Neutrophil (primary cell): ENCODE measurements at regions not wholly inside any gene's neighbourhood (a gene's known extent, or its start where the extent isn't known, plus 50 kb on each side); places are given as distances from the start of the nearest gene placed in this dataset.

ENCODE experiments used
- H3K27ac ChIP-seq: fragments of 200-600 bp; sonication (generic); 2 replicates; pipeline ENCODE4 v1.5.1; 2016; ENCODE audit warnings: mild to moderate bottlenecking, moderate library complexity
- H3K27me3 ChIP-seq: fragments of 200-600 bp; sonication (generic); 2 replicates; pipeline ENCODE4 v1.6.0; 2016; ENCODE audit warnings: mild to moderate bottlenecking
- H3K36me3 ChIP-seq: fragments of 200-600 bp; sonication (generic); 2 replicates; pipeline ENCODE4 v1.5.1; 2017
- H3K4me1 ChIP-seq, 2 experiments: fragments of 200-600 bp in 1 of 2; sonication (generic) in 1 of 2; 1 replicate in 1 of 2; 2 replicates in 1 of 2; pipeline versions ENCODE4 v1.5.1 to v1.6.1; 2013 to 2016; ENCODE audit warnings: low read depth in 1 of 2, low read length in 1 of 2, mild to moderate bottlenecking in 1 of 2, moderate library complexity in 1 of 2; ENCODE audit not compliant: control insufficient read depth in 1 of 2, insufficient read depth in 1 of 2
- H3K4me3 ChIP-seq, 2 experiments: fragments of 200-600 bp in 1 of 2; sonication (generic) in 1 of 2; 1 replicate in 1 of 2; 2 replicates in 1 of 2; pipeline ENCODE4 v1.5.1; 2013 to 2016; ENCODE audit warnings: low read depth in 1 of 2, low read length in 1 of 2, mild to moderate bottlenecking in 1 of 2, moderate library complexity in 1 of 2
- H3K9me3 ChIP-seq: fragments of 200-600 bp; sonication (generic); 2 replicates; pipeline ENCODE4 v1.5.1; 2016
- TF ChIP-seq, protein P1 (sequence below): fragments of 200-600 bp; sonication (generic); IDR thresholded peaks from 2 replicates; pipeline ENCODE4 v1.5.1; 2016; ENCODE audit warnings: antibody characterized with exemption

DNA sequence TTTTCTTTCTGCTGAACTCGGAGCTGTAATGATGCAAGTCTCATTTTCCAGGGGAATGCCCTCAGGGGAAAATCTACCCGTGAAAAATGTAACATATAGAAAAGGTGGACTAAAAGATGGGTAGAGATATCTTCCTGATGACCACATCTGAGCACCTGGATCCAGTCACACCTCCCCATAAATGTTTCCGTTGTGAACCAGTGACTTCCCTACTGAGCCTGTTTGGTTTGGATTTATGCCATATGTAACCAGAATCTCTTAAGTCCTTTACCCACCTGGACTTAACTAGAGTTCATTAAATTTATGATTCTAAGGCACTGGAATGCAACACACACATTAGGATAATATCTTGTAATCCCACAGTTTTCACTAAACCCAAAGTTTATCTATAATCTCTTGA is 171.1 kb downstream of the ZNF330 start:
- TF ChIP-seq, protein P1, sequence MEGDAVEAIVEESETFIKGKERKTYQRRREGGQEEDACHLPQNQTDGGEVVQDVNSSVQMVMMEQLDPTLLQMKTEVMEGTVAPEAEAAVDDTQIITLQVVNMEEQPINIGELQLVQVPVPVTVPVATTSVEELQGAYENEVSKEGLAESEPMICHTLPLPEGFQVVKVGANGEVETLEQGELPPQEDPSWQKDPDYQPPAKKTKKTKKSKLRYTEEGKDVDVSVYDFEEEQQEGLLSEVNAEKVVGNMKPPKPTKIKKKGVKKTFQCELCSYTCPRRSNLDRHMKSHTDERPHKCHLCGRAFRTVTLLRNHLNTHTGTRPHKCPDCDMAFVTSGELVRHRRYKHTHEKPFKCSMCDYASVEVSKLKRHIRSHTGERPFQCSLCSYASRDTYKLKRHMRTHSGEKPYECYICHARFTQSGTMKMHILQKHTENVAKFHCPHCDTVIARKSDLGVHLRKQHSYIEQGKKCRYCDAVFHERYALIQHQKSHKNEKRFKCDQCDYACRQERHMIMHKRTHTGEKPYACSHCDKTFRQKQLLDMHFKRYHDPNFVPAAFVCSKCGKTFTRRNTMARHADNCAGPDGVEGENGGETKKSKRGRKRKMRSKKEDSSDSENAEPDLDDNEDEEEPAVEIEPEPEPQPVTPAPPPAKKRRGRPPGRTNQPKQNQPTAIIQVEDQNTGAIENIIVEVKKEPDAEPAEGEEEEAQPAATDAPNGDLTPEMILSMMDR = no peak
- H3K4me3 ChIP-seq = no peak overlapping the region
- H3K27ac ChIP-seq = no peak overlapping the region
- no peaks in the 10 kb centered on the region for H3K9me3 ChIP-seq
- no peaks in the 10 kb centered on the region for H3K36me3 ChIP-seq
- H3K27me3 ChIP-seq = no peaks in the 10 kb centered on the region
- no peaks in the 10 kb centered on the region for H3K4me1 ChIP-seq

DNA sequence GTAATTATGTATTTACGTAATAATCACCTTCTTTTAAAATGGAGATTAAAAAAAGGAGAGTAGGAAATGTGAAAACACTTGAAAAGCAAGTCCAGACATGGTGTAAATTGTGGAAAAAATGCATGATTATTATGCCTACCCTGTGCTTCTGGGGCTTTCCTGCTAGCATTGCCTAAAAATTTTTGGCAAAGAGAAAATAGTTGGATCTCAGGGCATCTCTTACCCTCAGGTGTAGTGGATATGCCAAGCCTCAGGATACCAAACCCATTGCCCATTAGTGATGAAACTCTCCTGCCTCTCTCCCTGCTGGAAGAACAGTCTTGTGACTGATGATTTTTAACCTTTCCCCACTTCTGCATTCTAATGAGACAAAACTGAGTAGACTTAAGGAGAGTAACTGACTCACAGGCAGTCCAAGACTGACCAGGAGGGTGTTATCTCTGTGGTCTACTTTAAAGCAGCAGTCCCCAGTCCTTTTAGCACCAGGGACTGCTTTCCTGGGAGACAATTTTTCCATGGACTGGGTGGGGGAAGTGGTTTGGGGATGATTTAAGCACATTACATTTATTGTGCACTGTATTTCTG is 174.6 kb downstream of the ZNF330 start:
- H3K27ac ChIP-seq = no peak overlapping the region
- H3K4me3 ChIP-seq = no peak overlapping the region
- H3K36me3 ChIP-seq = no peaks in the 10 kb centered on the region
- TF ChIP-seq, protein P1 = no peak
- H3K27me3 ChIP-seq = no peaks in the 10 kb centered on the region
- no peaks in the 10 kb centered on the region for H3K4me1 ChIP-seq
- no peaks in the 10 kb centered on the region for H3K9me3 ChIP-seq

DNA sequence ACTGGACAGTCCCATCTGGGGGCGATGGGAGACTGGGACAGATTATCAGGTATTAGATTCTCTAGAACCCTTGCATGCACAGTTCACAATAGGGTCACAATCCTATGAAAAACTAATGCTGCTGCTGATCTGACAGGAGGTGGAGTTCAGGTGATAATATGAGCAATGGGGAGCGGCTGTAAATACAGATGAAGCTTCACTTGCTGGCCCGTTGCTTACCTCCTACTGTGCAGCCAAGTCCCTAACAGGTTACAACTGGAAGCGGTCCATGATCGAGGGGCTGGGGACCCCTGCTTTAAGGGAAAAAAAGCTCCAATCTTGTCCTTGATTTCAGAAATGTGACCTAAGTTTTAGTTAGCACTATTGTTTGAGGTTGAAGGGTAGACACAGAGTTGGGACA is 175.2 kb downstream of the ZNF330 start:
- TF ChIP-seq, protein P1 = no peak
- no peak overlapping the region for H3K4me3 ChIP-seq
- no peaks in the 10 kb centered on the region for H3K27me3 ChIP-seq
- H3K36me3 ChIP-seq = no peaks in the 10 kb centered on the region
- no peak overlapping the region for H3K27ac ChIP-seq
- H3K9me3 ChIP-seq = no peaks in the 10 kb centered on the region
- no peaks in the 10 kb centered on the region for H3K4me1 ChIP-seq

DNA sequence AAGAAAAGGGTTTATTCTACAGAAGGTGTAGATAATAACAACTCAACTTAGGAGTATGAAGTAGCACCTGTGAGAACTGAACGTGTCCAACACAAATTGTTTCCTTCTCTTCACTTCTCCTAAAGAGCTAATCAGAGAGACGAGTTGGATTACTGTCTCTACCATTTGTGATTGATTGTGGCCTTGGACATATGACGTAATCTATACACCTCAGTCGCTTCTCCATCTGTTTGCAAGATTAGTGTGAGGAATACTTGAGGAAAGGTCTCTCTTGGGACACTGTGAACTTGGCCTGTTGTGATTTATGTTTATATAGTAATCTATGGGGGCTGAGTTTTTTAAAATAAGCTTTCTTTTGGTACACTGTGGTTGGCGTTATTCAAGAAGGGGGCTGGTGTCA is 182.0 kb downstream of the ZNF330 start:
- no peaks in the 10 kb centered on the region for H3K9me3 ChIP-seq
- no peaks in the 10 kb centered on the region for H3K4me1 ChIP-seq
- TF ChIP-seq, protein P1 = no peak
- no peak overlapping the region for H3K27ac ChIP-seq
- no peak overlapping the region for H3K4me3 ChIP-seq
- H3K27me3 ChIP-seq = no peaks in the 10 kb centered on the region
- H3K36me3 ChIP-seq = no peaks in the 10 kb centered on the region

DNA sequence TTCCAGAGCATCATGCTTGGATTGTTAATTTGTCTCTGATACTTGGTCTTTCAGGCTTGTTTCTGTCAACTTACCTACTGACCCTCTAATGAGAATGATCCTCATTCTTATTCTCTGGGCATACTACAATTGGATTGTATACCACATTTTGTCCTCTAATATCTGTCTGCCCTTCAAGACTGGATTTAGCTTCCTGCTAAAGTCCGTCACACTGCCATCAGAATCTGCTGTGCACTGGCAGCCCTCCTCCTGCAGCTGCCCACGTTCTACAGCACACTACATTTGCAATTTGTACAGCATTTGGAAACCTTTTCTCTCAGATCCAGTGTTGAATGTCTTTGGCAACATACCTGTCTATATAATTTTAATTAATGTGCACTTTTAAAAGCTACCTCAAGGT is 183.1 kb downstream of the ZNF330 start:
- TF ChIP-seq, protein P1 = no peak
- Histone ChIP-seq H3K4me3 (no peak overlapping the region), H3K36me3 (no peaks in the 10 kb centered on the region), H3K4me1 (no peaks in the 10 kb centered on the region), H3K9me3 (no peaks in the 10 kb centered on the region), H3K27me3 (no peaks in the 10 kb centered on the region), H3K27ac (no peak overlapping the region)

DNA sequence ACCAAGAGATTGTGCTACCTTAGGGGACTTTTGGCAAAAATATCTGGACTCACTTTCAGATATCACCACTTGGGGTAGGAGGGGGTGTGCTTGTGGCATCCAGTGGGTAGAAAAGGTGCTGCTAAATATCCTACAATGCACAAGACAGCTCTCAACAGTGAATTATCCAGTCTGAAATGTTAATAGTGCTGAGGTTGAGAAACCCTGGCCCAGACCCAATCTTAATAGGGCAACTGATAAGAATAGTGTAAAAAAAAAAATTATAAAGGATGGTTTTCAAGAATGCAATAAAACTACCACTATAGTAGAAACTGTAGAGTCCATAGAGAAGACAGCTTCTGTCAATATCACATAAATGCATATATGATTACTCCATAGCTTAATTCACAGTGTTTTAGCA is 185.5 kb downstream of the ZNF330 start:
- Histone ChIP-seq H3K36me3 (no peaks in the 10 kb centered on the region), H3K9me3 (no peaks in the 10 kb centered on the region), H3K4me1 (no peaks in the 10 kb centered on the region), H3K27me3 (no peaks in the 10 kb centered on the region), H3K4me3 (no peak overlapping the region), H3K27ac (no peak overlapping the region)
- TF ChIP-seq, protein P1 = no peak
